ENCODE measurements at regions not wholly inside any gene's neighbourhood (a gene's known extent, or its start where the extent isn't known, plus 50 kb on each side); places are given as distances from the start of the nearest gene placed in this dataset.
"Not testable (repeated sequence)": the region's sequence is repeated elsewhere in the genome, so short reads cannot be mapped to it uniquely, and the experiment has no call there.

GRCh38 chrX:106479920-106480319 lies 131.9 kb upstream of the RADX start:
- intact Hi-C loops (cut with DNase I): no loop called here
- ATAC-seq (no peak), DNase-seq (no peak)
- Histone ChIP-seq H3K4me3 (no peak overlapping the region), H3K36me3 (no peaks in the 10 kb centered on the region), H3K4me1 (no peaks in the 10 kb centered on the region), H3K27me3 (no peaks in the 10 kb centered on the region), H3K27ac (no peak overlapping the region), H3K9me3 (no peaks in the 10 kb centered on the region)
- 53% methylated on average over 3 of the region's 3 CpGs for WGBS (ENCODE audit: insufficient coverage, low coverage, low lambda C conversion rate, missing lambda C conversion rate)
- no peak for TF ChIP-seq POLR2A (IDR thresholded peaks at IDR 0.05)
- TF ChIP-seq CTCF (IDR thresholded peaks at IDR 0.05): no peak

- H3K9me3 ChIP-seq: no peaks in the 10 kb centered on the region
- no peak overlapping the region for H3K27ac ChIP-seq
- peak; percentile 85 to 90 (median 87) for TF ChIP-seq CTCF (IDR thresholded peaks at IDR 0.05)
- no peak for TF ChIP-seq POLR2A (IDR thresholded peaks at IDR 0.05)
- peak; percentile 88 to 95 (median 92) for ATAC-seq
- H3K27me3 ChIP-seq: no peaks in the 10 kb centered on the region
- WGBS (ENCODE audit: insufficient coverage, low coverage, low lambda C conversion rate, missing lambda C conversion rate): 0% methylated on average over 1 of the region's 1 CpG
- H3K36me3 ChIP-seq: no peaks in the 10 kb centered on the region
- DNase-seq: no peak
- no peaks in the 10 kb centered on the region for H3K4me1 ChIP-seq
- intact Hi-C loops (cut with DNase I): no loop called here
- H3K4me3 ChIP-seq: no peak overlapping the region
These were observed 130.4 kb upstream of the RADX start for GRCh38 chrX:106481341-106481740.

- WGBS (ENCODE audit: insufficient coverage, low coverage, low lambda C conversion rate, missing lambda C conversion rate): 37% methylated on average over 5 of the region's 5 CpGs
- H3K27ac ChIP-seq: no peak overlapping the region
- DNase-seq: no peak
- H3K36me3 ChIP-seq: no peaks in the 10 kb centered on the region
- no peak overlapping the region for H3K4me3 ChIP-seq
- no peaks in the 10 kb centered on the region for H3K4me1 ChIP-seq
- ATAC-seq: peak in 2 of 4 donors; percentile 22 to 77
- no peaks in the 10 kb centered on the region for H3K9me3 ChIP-seq
- TF ChIP-seq CTCF (IDR thresholded peaks at IDR 0.05): no peak
- no peak for TF ChIP-seq POLR2A (IDR thresholded peaks at IDR 0.05)
- intact Hi-C loops (cut with DNase I): no loop called here
- H3K27me3 ChIP-seq: no peaks in the 10 kb centered on the region
These were observed 127.5 kb upstream of the RADX start for GRCh38 chrX:106484233-106484632.

GRCh38 chrX:106493210-106493816 lies 118.5 kb upstream of the RADX start:
- H3K27ac ChIP-seq; H3K9me3 ChIP-seq; H3K27me3 ChIP-seq; H3K4me3 ChIP-seq; H3K36me3 ChIP-seq; H3K4me1 ChIP-seq; intact Hi-C loops (cut with DNase I): not testable (repeated sequence)
- peak; percentile 35 to 54 (median 39) for DNase-seq
- ATAC-seq: peak in 1 of 4 donors; percentile 44
- 20% methylated on average over 5 of the region's 5 CpGs for WGBS (ENCODE audit: insufficient coverage, low coverage, low lambda C conversion rate, missing lambda C conversion rate)

GRCh38 chrX:106499473-106499872 lies 112.3 kb upstream of the RADX start:
- no peak overlapping the region for H3K4me3 ChIP-seq
- no peaks in the 10 kb centered on the region for H3K9me3 ChIP-seq
- DNase-seq (no peak), ATAC-seq (no peak)
- no peak overlapping the region for H3K27ac ChIP-seq
- H3K36me3 ChIP-seq: no peaks in the 10 kb centered on the region
- no peaks in the 10 kb centered on the region for H3K4me1 ChIP-seq
- intact Hi-C loops (cut with DNase I): no loop called here
- no peaks in the 10 kb centered on the region for H3K27me3 ChIP-seq
- TF ChIP-seq CTCF (IDR thresholded peaks at IDR 0.05) (no peak), POLR2A (IDR thresholded peaks at IDR 0.05) (no peak)
